HG03378 (cell line): ENCODE measurements at regions not wholly inside any gene's neighbourhood (a gene's known extent, or its start where the extent isn't known, plus 50 kb on each side); places are given as distances from the start of the nearest gene placed in this dataset.
A peak's percentile ranks its signal among the peaks of the same experiment; 100 is the strongest.
"Not testable (repeated sequence)": the region's sequence is repeated elsewhere in the genome, so short reads cannot be mapped to it uniquely, and the experiment has no call there.

ENCODE experiments used
- ATAC-seq: cut with Tn5 transposase; IDR thresholded peaks from one replicate; pipeline ENCODE4 v1.9.1; 2021; ENCODE audit warnings: mild to moderate bottlenecking, moderate library complexity; ENCODE audit not compliant: unreplicated experiment

- no peak for ATAC-seq
Measured at GRCh38 chr17:14451729-14452191, 150.9 kb downstream of the HS3ST3B1 start.

DNA sequence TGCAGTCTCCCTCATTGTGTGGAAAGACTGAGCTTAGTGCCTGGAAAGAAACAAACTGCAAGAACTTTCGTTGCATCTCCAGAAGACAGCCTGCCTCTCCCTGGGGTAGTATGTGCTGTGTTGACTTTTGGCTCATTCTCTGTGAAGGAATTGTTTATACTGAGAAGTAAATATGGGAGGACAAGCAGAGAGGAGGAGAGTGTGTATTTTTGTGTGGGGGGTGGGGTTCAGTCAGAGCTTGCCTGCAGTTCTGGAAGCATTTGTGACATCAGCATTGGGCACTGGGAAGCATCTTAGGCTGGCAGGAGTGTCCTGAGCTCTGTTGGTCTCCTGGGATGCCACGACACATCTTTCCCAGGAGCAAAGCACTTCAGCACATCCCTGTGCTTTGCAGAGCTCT, 147.9 kb downstream of the HS3ST3B1 start:
- ATAC-seq = no peak

DNA sequence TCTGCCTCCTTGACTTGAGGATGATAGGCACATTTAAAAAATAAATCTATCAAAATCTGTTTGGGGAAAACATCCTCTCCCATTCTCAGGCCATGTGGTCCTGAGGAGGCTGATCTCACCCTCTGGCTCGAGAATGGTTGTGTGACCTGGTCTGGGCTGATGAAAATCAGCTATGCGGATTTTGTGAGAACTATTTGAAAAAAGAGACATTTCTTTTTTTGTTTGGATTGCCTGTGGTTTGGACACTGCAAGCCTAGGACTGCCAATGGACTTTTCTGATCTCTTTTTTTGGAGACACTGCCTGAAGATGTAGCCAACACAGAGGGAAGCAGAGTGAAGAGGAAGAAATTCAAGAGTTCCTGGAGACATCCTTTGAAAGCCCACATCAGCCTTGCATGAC, 145.9 kb downstream of the HS3ST3B1 start:
- ATAC-seq = no peak

- no peak for ATAC-seq
Measured at GRCh38 chr17:14444915-14445314, 144.0 kb downstream of the HS3ST3B1 start.

DNA sequence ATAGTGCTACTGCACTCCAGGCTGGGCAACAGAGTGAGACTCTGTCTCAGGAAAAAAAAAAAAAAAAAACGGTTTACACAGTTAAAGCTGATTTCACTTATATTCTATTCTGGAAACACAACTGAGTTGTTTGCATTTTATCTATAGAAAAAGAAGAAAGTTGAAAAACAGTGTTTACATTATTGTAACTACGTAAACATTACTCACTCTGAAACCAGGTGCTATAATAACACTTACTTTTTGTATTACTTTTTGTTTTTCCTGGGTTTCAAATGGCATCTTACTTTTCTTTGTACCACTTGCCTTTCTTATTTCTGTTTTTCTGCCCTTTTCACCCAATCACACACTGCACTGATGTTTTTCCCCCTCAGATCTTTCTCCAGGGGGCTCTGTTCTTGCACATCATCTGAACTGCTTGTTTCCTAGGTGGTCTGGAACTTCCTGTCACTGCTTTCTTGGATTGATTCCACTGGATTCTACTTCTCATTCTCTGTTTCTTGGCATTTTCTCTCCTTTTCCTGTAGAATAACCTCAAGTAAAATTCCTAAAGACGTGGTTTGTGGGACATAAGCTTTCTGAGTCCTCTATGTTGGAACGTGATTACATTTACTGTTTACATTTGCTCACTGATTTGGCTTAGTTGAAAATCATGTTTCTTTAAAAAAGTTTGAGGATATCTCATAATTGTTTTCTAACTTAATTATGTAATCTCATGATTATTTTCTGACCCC, 142.1 kb downstream of the HS3ST3B1 start:
- ATAC-seq = no peak

GRCh38 chr17:14437176-14437575, 136.3 kb downstream of the HS3ST3B1 start:
- no peak for ATAC-seq

GRCh38 chr17:14436266-14436665, 135.4 kb downstream of the HS3ST3B1 start:
- no peak for ATAC-seq

DNA sequence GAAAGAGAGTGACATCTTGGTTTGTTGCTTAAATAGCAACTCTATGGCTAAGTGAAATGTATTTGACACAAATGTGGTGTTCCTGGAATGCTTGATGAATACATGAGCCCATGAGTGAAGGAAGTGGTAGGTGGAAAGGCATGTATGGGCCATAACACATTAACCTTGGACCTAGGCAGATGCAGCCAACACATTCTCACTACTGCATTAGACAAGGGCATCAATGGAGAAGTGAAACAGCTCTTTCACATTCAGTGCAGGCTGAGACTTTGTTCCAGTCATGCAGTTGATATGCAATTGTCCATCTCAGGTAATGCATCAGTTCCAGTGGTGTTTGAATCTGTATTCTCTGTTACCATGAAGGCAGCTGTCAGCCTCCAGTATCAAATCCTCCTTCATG, 133.6 kb downstream of the HS3ST3B1 start:
- peak; percentile 96 for ATAC-seq

DNA sequence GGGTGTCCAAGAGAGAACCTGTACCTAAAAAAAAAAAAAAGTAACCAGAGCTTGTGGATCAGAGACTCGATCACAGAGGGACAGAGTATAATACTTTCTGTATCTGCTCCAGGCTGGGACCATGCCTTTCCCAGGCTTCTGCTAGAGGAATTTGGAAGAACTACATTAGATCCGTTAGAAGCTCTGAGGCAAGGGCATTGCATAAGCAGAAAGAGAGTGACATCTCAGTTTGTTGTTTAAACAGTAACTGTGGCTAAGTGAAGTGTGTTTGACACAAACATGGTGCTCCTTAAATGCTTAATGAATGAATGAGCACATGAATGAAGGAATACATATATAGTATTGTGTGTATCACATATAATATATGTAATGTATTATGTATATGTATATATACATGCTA, 131.2 kb downstream of the HS3ST3B1 start:
- ATAC-seq = no peak

DNA sequence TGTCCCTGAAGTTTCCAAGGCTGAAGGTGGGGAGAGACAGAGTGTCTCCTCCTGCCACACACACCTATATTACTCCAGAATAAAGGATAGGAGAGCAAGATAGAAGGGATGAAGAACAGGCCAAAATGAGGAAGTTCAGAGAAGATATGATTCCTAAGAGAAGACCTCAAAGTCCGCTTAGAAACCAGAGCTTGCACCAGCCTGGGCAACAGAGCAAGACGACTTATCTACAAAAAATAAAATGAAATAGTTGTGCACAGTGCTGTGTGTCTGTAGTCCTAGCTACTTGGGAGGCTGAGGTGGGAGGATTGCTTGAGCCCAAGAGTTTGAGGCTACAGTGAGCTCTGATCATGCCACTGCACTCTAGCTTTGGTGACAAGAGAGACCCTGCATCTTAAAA, 128.2 kb downstream of the HS3ST3B1 start:
- no peak for ATAC-seq

GRCh38 chr17:14428648-14429029, 127.8 kb downstream of the HS3ST3B1 start:
- ATAC-seq = no peak

DNA sequence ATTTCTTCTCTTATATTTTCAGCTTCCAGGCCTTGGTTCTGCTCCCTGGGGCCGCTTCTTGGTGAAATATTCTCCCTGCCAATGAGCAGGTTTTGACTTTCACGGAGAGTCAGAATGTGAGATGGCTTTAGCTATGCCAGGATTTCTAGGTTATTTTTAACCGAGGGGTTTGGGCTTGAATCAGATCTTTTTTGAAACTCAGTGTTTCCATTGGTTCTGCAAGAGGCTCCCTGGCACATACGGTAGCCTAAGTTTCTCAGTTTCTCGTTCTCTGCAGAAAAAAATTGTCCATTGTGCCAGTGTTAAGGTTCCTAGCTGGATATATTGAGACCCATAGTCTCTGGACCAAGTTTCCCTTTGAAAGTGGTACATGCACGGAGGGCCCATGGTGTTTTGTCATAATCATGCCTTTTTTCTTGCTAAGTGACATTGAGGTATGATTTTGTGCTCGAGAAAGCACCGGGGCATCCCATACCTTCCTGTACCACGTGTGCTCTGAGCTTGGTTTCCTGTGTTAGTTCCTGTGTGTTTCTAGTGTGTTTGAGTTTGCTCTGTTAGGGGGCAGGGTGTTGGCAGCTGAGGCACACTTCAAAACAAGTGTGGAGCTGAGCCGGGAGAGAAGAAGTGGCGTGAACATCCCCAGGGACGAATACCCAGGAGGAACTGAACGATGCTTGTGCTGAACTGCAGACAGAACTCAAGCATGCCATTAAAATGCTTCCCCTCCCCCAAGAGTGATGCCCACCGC, 127.2 kb downstream of the HS3ST3B1 start:
- ATAC-seq = peak; percentile 73

DNA sequence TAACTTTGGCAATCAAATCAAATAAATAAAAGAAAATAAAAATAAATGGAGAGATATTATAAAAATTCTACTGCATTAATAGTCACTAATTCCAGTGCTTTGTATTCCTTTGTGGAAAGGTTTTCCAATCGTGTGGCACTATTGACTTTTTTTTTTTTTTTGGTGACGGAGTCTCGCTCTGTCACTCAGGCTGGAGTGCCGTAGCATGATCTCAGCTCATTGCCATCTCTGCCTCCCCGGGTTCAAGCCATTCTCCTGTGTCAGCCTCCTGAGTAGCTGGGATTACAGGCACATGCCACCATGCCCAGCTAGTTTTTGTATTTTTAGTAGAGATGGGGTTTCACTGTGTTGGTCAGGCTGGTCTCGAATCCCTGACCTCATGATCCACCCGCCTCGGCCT, 122.3 kb downstream of the HS3ST3B1 start:
- not testable (repeated sequence) for ATAC-seq

GRCh38 chr17:14417336-14417735, 116.5 kb downstream of the HS3ST3B1 start:
- no peak for ATAC-seq

- ATAC-seq = no peak
Measured at GRCh38 chr17:14409292-14409691, 108.4 kb downstream of the HS3ST3B1 start.

GRCh38 chr17:14407541-14407940, 106.7 kb downstream of the HS3ST3B1 start:
- no peak for ATAC-seq

DNA sequence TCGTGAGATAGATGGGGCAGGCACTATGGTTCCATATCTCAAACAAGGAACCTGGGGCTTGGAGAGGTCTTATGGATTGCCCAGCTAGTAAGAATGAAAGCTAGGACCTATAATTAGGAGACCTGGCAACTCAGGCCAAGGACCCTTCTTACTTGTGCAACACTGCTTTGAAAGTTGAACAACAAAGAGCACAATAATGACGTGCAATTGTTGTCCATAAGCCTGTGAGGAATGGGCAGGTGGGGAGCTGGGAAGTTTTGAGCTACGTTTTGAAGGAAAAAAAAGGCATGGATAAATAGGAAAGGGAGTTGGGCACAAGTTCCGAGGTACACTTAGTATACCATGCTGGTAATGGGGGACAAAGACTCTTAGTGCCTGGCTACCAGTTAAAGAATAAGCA, 104.3 kb downstream of the HS3ST3B1 start:
- no peak for ATAC-seq
